Adrenal gland (tissue), 9 donors: ENCODE measurements at regions not wholly inside any gene's neighbourhood (a gene's known extent, or its start where the extent isn't known, plus 50 kb on each side); places are given as distances from the start of the nearest gene placed in this dataset.

Source experiments
- DNase-seq, 7 donors: peaks; one replicate each; pipeline ENCODE4 v3.0.0-alpha.2; 2019 to 2020
- H3K27ac ChIP-seq, 5 donors: fragments of 200-600 bp; sonication (generic) in 4 of 5; 1 replicate in 3 of 5; 2 replicates in 2 of 5; pipeline versions ENCODE4 v1.5.1 to v1.8.0; 2016 to 2020; ENCODE audit warnings: mild to moderate bottlenecking in 1 of 5
- H3K27me3 ChIP-seq: fragments of 200-600 bp; 2 replicates; pipeline ENCODE4 v1.8.0; 2021
- H3K36me3 ChIP-seq, 2 donors: fragments of 200-600 bp; replicated peaks in 1 of 2; 1 replicate in 1 of 2; 2 replicates in 1 of 2; pipeline versions ENCODE4 v1.5.1 to v1.8.0; 2018 to 2022
- H3K4me1 ChIP-seq, 2 donors: fragments of 200-600 bp; replicated peaks in 1 of 2; 1 replicate in 1 of 2; 2 replicates in 1 of 2; pipeline versions ENCODE4 v1.5.1 to v1.8.0; 2018 to 2021
- H3K4me3 ChIP-seq, 4 donors: fragments of 200-600 bp; sonication (generic) in 3 of 4; one replicate each; pipeline ENCODE4 v1.5.1; 2016 to 2018
- H3K9me3 ChIP-seq, 3 donors: fragments of 200-600 bp; sonication (generic) in 1 of 3; replicated peaks in 1 of 3; 1 replicate in 2 of 3; 2 replicates in 1 of 3; pipeline versions ENCODE4 v1.5.1 to v1.8.0; 2016 to 2021
- CTCF ChIP-seq, 6 experiments: fragments of 450-650 bp in 4 of 6; fragments of 200-600 bp in 2 of 6; sonication (generic) in 1 of 6; IDR thresholded peaks; 1 replicate in 5 of 6; 2 replicates in 1 of 6; pipeline versions ENCODE4 v1.5.1 to v1.8.0; 2016 to 2021; ENCODE audit warnings: antibody characterized with exemption in 6 of 6, mild to moderate bottlenecking in 2 of 6, moderate library complexity in 1 of 6
- POLR2A ChIP-seq, 2 donors: fragments of 450-650 bp; IDR thresholded peaks; one replicate each; pipeline ENCODE4 v1.6.1; 2017; ENCODE audit warnings: antibody characterized with exemption in 2 of 2, mild to moderate bottlenecking in 2 of 2, moderate library complexity in 1 of 2
- WGBS, 4 donors: extraction: QIAGEN DNeasy Blood & Tissue Kit in 2 of 4; methylation state at CpG; one replicate each; pipeline versions ENCODE4 v1.1.5 to v1.1.7; 2013 to 2017; 5-methylcytosine and 5-hydroxymethylcytosine counted together
- intact Hi-C, 2 donors: fragments of 100-400 bp; cut with DNase I; formaldehyde crosslinking; loops; one replicate each; pipeline versions ENCODE4 v1.14.1 to v1.15.0; 2022 to 2023
- donor health status: healthy with polysubstance abuse.
- donor health status: Bipolar disorder and iron deficiency.
- donor health status: DM: yes; HTN: yes; CAD: no.
- donor health status: DM: no; HTN: no; CAD: no.
- donor health status: DM: no; HTN: no; CAD: no.

GRCh38 chr5:84885485-84886258, 501.0 kb upstream of the EDIL3 start:
- Histone ChIP-seq H3K36me3 (no peaks in the 10 kb centered on the region), H3K9me3 (no peaks in the 10 kb centered on the region), H3K27ac (no peak overlapping the region), H3K27me3 (no peaks in the 10 kb centered on the region), H3K4me1 (no peaks in the 10 kb centered on the region), H3K4me3 (no peak overlapping the region)
- TF ChIP-seq POLR2A (IDR thresholded peaks at IDR 0.05) (no peak), CTCF (IDR thresholded peaks at IDR 0.05) (no peak)
- intact Hi-C loops: no loop called here
- DNase-seq: peak; percentile 27 to 80 (median 69)
- 21 to 48% (median 35%) methylated on average over 1 of the region's 1 CpG for WGBS, 4 donors

GRCh38 chr5:84881737-84882136, 497.1 kb upstream of the EDIL3 start:
- no peak for DNase-seq
- Histone ChIP-seq H3K4me3 (no peak overlapping the region), H3K9me3 (no peaks in the 10 kb centered on the region), H3K36me3 (no peaks in the 10 kb centered on the region), H3K27me3 (no peaks in the 10 kb centered on the region), H3K27ac (no peak overlapping the region), H3K4me1 (no peaks in the 10 kb centered on the region)
- intact Hi-C loops: no loop called here
- TF ChIP-seq CTCF (IDR thresholded peaks at IDR 0.05) (no peak), POLR2A (IDR thresholded peaks at IDR 0.05) (no peak)
- WGBS, 4 donors: 75 to 79% (median 76%) methylated on average over 4 of the region's 4 CpGs

- DNase-seq: no peak
- H3K27me3 ChIP-seq: no peaks in the 10 kb centered on the region
Observed at GRCh38 chr5:84874196-84874595, 489.5 kb upstream of the EDIL3 start.

GRCh38 chr5:84872768-84873167, 488.1 kb upstream of the EDIL3 start:
- DNase-seq: no peak
- no peaks in the 10 kb centered on the region for H3K27me3 ChIP-seq
- intact Hi-C loops: no loop called here
- H3K27ac ChIP-seq: no peak overlapping the region
- 61 to 87% (median 73%) methylated on average over 3 of the region's 3 CpGs for WGBS, 4 donors
- H3K4me3 ChIP-seq: no peak overlapping the region
- H3K4me1 ChIP-seq: no peaks in the 10 kb centered on the region
- H3K9me3 ChIP-seq: no peaks in the 10 kb centered on the region
- no peaks in the 10 kb centered on the region for H3K36me3 ChIP-seq
- TF ChIP-seq CTCF (IDR thresholded peaks at IDR 0.05) (no peak), POLR2A (IDR thresholded peaks at IDR 0.05) (no peak)

More at GRCh38 chr5:84874196-84874595, 489.5 kb upstream of the EDIL3 start:
- intact Hi-C loops: no loop called here
- H3K4me1 ChIP-seq: no peaks in the 10 kb centered on the region
- no peak overlapping the region for H3K27ac ChIP-seq
- TF ChIP-seq CTCF (IDR thresholded peaks at IDR 0.05): no peak
- no peak for TF ChIP-seq POLR2A (IDR thresholded peaks at IDR 0.05)
- H3K9me3 ChIP-seq: no peaks in the 10 kb centered on the region
- no peaks in the 10 kb centered on the region for H3K36me3 ChIP-seq
- H3K4me3 ChIP-seq: no peak overlapping the region
